ENCODE measurements at regions not wholly inside any gene's neighbourhood (a gene's known extent, or its start where the extent isn't known, plus 50 kb on each side); places are given as distances from the start of the nearest gene placed in this dataset.

DNA sequence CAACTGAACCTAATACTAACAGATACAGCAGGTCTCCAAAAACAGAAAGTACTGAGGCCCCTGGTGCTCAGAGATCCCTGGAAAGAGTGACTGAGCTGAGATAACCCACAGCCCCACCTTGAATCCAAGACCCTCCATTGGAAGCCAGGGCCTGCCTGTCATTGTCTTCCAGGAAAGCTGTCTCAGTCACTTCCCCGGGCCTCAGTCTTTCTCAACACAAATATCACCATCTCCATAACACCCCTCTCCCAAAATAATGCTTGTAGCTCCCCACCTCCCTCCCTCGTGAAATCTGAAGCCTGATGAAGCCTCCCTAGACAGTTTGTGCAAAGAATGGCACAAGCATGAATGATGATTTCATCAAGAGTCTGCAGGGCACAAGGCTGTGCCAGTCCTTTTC, 138.2 kb upstream of the LRFN2 start:
- TF ChIP-seq, protein P1, sequence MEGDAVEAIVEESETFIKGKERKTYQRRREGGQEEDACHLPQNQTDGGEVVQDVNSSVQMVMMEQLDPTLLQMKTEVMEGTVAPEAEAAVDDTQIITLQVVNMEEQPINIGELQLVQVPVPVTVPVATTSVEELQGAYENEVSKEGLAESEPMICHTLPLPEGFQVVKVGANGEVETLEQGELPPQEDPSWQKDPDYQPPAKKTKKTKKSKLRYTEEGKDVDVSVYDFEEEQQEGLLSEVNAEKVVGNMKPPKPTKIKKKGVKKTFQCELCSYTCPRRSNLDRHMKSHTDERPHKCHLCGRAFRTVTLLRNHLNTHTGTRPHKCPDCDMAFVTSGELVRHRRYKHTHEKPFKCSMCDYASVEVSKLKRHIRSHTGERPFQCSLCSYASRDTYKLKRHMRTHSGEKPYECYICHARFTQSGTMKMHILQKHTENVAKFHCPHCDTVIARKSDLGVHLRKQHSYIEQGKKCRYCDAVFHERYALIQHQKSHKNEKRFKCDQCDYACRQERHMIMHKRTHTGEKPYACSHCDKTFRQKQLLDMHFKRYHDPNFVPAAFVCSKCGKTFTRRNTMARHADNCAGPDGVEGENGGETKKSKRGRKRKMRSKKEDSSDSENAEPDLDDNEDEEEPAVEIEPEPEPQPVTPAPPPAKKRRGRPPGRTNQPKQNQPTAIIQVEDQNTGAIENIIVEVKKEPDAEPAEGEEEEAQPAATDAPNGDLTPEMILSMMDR (IDR thresholded peaks at IDR 0.05; ENCODE audit: borderline replicate concordance, insufficient read depth, low read depth, low read length) = no peak

DNA sequence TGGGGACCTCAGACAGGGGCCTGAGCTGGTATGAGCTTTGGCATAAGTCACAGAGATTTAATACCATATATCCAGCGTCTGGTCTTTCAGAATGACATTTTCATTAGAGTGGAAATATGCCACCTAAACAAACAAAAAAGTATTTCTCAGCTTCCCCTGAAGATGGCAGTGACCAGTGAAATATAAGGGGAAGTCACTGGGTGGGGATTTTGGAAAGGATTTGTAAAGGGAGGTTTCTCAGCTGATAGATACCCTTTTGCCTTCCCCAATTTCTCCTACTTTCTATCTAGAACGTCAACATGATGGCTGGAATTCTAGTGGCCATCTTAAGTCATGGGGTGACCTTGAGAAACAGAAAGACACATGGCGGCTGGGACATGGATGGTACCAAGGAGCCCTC, 137.7 kb upstream of the LRFN2 start:
- TF ChIP-seq, protein P1 (IDR thresholded peaks at IDR 0.05; ENCODE audit: borderline replicate concordance, insufficient read depth, low read depth, low read length) = no peak
- H3K4me3 ChIP-seq (ENCODE audit: low read depth, low read length) = no peak overlapping the region

More for the DNA sequence above, 138.2 kb upstream of the LRFN2 start:
- no peak overlapping the region for H3K4me3 ChIP-seq (ENCODE audit: low read depth, low read length)

DNA sequence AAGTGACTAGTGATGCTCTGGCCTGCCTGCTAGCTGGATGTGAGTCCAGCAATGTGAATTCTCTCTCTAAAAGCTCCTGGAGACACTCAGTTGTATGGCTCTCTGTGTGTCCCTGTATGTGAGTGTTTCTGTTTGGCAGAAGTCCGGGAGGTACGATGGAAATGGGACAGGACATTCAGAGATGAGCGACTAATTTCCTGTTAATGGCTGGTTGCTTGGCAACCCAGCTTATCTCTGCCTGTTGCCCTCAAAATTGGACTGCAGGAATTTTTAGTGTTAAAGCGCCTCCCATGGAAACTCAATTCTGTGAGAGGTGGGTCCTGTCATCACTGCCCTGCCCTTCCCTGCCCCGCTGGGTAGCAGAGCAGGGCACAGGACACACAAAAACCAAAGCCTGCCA, 136.8 kb upstream of the LRFN2 start:
- TF ChIP-seq, protein P1 (IDR thresholded peaks at IDR 0.05; ENCODE audit: borderline replicate concordance, insufficient read depth, low read depth, low read length) = no peak
- H3K4me3 ChIP-seq (ENCODE audit: low read depth, low read length) = no peak overlapping the region

DNA sequence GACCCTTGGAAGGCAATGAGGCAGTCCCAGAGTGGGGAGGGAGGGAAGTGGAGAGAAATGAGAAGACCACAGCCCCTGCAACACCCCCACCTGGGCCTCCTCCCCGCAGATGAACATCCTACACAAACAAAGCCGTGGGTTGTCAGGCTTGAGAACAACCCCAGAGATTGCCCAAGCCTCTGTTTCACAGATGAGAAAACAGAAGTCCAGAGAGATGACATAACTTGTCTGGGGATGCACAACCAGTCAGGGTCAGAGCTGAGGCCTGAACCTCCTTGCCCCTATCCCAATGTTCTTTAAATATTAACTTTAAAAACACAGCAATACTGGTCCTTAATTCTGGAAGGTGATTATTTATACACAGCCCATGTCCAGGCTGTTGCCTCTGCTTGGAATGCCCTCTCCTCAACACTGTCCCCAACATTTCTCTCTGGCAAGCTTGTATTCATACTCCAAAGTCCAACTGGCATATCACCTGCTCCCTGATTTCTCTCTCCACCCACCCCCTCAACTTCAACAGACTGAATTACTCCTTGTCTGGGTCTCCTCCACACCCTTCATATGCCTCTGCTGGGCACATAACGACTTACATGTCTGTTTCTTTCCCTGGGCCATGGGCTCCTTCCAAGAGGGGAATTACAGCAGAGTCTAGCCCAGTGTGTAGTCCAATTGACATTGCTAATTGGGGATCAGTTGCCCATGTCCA, 135.5 kb upstream of the LRFN2 start:
- TF ChIP-seq, protein P1 (IDR thresholded peaks at IDR 0.05; ENCODE audit: borderline replicate concordance, insufficient read depth, low read depth, low read length) = no peak
- no peak overlapping the region for H3K4me3 ChIP-seq (ENCODE audit: low read depth, low read length)

DNA sequence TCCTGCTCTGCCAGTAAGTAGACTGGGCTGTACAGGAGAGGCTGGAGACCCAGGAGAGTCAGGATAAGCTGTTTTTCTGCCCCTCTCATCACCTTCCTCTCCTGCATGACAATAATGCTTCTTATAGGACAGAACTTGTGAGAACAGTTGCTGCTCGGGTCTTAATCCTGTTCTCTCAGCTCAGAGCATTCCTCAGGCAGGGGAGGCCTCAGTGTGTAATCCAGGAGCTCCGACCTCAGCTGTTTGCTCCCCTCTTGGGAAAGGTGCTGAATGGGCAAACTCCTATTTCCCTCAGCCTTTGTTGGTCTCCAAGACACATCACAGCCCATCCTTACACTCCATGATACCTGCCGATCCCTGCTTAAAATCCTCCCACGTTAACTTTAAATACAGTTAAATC, 134.9 kb upstream of the LRFN2 start:
- TF ChIP-seq, protein P1 (IDR thresholded peaks at IDR 0.05; ENCODE audit: borderline replicate concordance, insufficient read depth, low read depth, low read length) = no peak

DNA sequence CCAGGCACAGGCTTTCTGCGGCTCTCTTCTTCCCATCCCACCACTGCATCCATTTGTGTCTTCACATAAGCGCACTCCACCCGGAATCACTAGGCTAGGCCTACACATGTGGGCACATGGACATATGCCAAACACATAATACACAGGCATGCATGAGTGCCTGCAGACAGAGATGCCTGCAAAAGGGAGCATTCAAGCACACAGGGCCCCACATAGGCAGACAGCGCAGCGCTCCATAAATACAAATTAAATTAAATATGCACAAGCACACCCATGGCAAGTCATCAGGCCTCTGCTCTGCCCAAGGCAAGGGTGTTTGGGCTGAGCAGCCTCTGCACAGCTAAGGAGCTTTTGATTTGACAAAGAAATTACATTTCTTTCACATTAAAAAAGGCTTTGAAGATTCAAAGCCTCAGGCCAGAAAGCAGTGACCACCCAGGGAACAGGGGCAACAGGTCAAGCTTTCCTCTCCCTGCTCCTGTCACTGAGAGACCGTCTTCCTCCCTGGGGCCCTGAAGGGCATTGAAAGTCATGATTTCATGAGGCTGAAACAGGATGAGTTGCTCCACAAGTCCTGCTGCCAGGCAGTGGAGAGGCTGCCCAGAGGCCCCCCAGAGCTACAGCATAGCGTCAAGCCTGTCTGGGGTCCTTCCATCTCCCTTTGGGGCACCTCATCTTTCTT, 134.2 kb upstream of the LRFN2 start:
- TF ChIP-seq, protein P1 (IDR thresholded peaks at IDR 0.05; ENCODE audit: borderline replicate concordance, insufficient read depth, low read depth, low read length) = no peak
- no peak overlapping the region for H3K4me3 ChIP-seq (ENCODE audit: low read depth, low read length)

More for the DNA sequence above, 134.9 kb upstream of the LRFN2 start:
- H3K4me3 ChIP-seq (ENCODE audit: low read depth, low read length) = no peak overlapping the region

DNA sequence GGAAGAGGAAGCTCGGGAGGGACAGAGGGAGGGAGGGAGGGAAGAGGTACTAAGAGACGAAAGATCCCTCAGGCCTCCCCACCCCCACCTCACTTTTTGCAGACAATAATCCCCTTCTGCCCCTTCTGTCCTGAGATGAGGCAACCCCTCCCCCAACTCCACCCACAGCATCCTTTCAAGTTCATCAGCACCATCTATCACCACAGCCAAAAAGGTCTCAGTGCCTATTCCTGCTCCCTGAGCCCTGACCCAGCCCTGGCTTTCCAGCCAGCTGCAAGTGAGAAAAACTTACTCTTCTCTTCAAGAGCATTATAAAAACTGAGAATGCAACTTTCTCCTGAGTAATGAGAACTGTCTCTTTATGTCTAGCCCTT, 133.2 kb upstream of the LRFN2 start:
- TF ChIP-seq, protein P1 (IDR thresholded peaks at IDR 0.05; ENCODE audit: borderline replicate concordance, insufficient read depth, low read depth, low read length) = no peak
- no peak overlapping the region for H3K4me3 ChIP-seq (ENCODE audit: low read depth, low read length)

All from GM12875 (cell line).